ENCODE measurements at regions not wholly inside any gene's neighbourhood (a gene's known extent, or its start where the extent isn't known, plus 50 kb on each side); places are given as distances from the start of the nearest gene placed in this dataset.

- FAIRE-seq = no peak
Measured at GRCh38 chr7:24221500-24221899, 62.5 kb upstream of the NPY start.

More at GRCh38 chr7:24221500-24221899, 62.5 kb upstream of the NPY start:
- no peak overlapping the region for H2AFZ ChIP-seq (ENCODE audit: low read depth, low read length)
- intact Hi-C loops (cut with micrococcal nuclease) (no loop called here), dilution Hi-C loops (cut with MboI; ENCODE audit: extremely low pct_ligation_motif_present, low sequenced_read_pairs) (no loop called here)
- H3K9ac ChIP-seq (replicated peaks; ENCODE audit: extremely low read depth, insufficient read depth, low read length) = no peak overlapping the region
- H3K36me3 ChIP-seq (ENCODE audit: control insufficient read depth in 2 of 2, extremely low read depth in 1 of 2, insufficient read depth in 2 of 2, low read length in 2 of 2) = no peaks in the 10 kb centered on the region
- H3K4me2 ChIP-seq (ENCODE audit: insufficient read depth, low read length) = no peak overlapping the region
- no peaks in the 10 kb centered on the region for H4K20me1 ChIP-seq (replicated peaks; ENCODE audit: control insufficient read depth, extremely low read depth, insufficient read depth, low read length)
- H3K79me2 ChIP-seq (ENCODE audit: control insufficient read depth, insufficient read depth, low read length) = no peaks in the 10 kb centered on the region
- no peak overlapping the region for H3K27ac ChIP-seq (ENCODE audit: insufficient read depth, low read depth, low read length)
- H3K4me1 ChIP-seq (ENCODE audit: control insufficient read depth, extremely low read depth, insufficient read depth, low read length) = no peaks in the 10 kb centered on the region
- H3K9me1 ChIP-seq (replicated peaks; ENCODE audit: control insufficient read depth, extremely low read depth, insufficient read depth, low read length) = no peaks in the 10 kb centered on the region
- ChIA-PET CTCF (no interaction called here), POLR2A (no interaction called here)
- H3K4me3 ChIP-seq (replicated peaks in 1 of 3; ENCODE audit: insufficient read depth in 1 of 3, low read depth in 1 of 3, low read length in 3 of 3) = no peak overlapping the region
- DNase-seq (ENCODE audit: low read depth, low spot score) = no peak
- no peaks in the 10 kb centered on the region for H3K27me3 ChIP-seq (ENCODE audit: control insufficient read depth in 2 of 2, insufficient read depth in 2 of 2, low read length in 2 of 2)
- no TSS peak for BruUV-seq (replicated peaks)
- H3K9me3 ChIP-seq (replicated peaks; ENCODE audit: control insufficient read depth, insufficient read depth, low read length) = no peaks in the 10 kb centered on the region
- TF ChIP-seq, protein P1, sequence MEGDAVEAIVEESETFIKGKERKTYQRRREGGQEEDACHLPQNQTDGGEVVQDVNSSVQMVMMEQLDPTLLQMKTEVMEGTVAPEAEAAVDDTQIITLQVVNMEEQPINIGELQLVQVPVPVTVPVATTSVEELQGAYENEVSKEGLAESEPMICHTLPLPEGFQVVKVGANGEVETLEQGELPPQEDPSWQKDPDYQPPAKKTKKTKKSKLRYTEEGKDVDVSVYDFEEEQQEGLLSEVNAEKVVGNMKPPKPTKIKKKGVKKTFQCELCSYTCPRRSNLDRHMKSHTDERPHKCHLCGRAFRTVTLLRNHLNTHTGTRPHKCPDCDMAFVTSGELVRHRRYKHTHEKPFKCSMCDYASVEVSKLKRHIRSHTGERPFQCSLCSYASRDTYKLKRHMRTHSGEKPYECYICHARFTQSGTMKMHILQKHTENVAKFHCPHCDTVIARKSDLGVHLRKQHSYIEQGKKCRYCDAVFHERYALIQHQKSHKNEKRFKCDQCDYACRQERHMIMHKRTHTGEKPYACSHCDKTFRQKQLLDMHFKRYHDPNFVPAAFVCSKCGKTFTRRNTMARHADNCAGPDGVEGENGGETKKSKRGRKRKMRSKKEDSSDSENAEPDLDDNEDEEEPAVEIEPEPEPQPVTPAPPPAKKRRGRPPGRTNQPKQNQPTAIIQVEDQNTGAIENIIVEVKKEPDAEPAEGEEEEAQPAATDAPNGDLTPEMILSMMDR (IDR thresholded peaks at IDR 0.05; ENCODE audit: extremely low read depth in 1 of 2, insufficient read depth in 1 of 2, low read depth in 1 of 2, low read length in 2 of 2) = no peak
- TF ChIP-seq POLR2A (IDR thresholded peaks at IDR 0.05; ENCODE audit: low read depth, low read length) (no peak), POLR2AphosphoS5 (IDR thresholded peaks at IDR 0.05; ENCODE audit: insufficient read depth, low read depth, low read length) (no peak), MYC (IDR thresholded peaks at IDR 0.05; ENCODE audit: low read depth, low read length) (no peak), FOS (IDR thresholded peaks at IDR 0.05; ENCODE audit: borderline replicate concordance, insufficient read depth, low read length) (no peak), JUN (IDR thresholded peaks at IDR 0.05; ENCODE audit: borderline replicate concordance, insufficient read depth, insufficient read length, low read depth) (no peak), EZH2 (IDR thresholded peaks at IDR 0.05; ENCODE audit: borderline replicate concordance, low read depth, low read length, severe bottlenecking) (no peak), GATA2 (IDR thresholded peaks at IDR 0.05; ENCODE audit: insufficient read depth, insufficient read length, low read depth, low read length) (no peak)
- TF ChIP-seq, protein P2, sequence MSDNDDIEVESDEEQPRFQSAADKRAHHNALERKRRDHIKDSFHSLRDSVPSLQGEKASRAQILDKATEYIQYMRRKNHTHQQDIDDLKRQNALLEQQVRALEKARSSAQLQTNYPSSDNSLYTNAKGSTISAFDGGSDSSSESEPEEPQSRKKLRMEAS (IDR thresholded peaks at IDR 0.05; ENCODE audit: insufficient read depth, insufficient read length) = no peak

Data from endothelial cell of umbilical vein (primary cell).